Thyroid gland (tissue), 4 donors: ENCODE measurements at regions not wholly inside any gene's neighbourhood (a gene's known extent, or its start where the extent isn't known, plus 50 kb on each side); places are given as distances from the start of the nearest gene placed in this dataset.

Source experiments
- DNase-seq, 2 donors: peaks; one replicate each; pipeline ENCODE4 v3.0.0-alpha.2; 2019
- H3K27ac ChIP-seq, 3 donors: fragments of 200-600 bp; sonication (generic); 1 replicate in 2 of 3; 2 replicates in 1 of 3; pipeline ENCODE4 v1.5.1; 2016 to 2019; ENCODE audit warnings: mild to moderate bottlenecking in 1 of 3, moderate library complexity in 1 of 3
- H3K27me3 ChIP-seq: fragments of 200-600 bp; sonication (generic); one replicate; pipeline ENCODE4 v1.5.1; 2019
- H3K36me3 ChIP-seq, 2 donors: fragments of 200-600 bp; sonication (generic); one replicate each; pipeline ENCODE4 v1.5.1; 2016 to 2019
- H3K4me1 ChIP-seq, 2 donors: fragments of 200-600 bp; sonication (generic); one replicate each; pipeline ENCODE4 v1.5.1; 2017 to 2019
- H3K4me3 ChIP-seq, 3 donors: fragments of 200-600 bp; sonication (generic); replicated peaks in 1 of 3; 1 replicate in 2 of 3; 2 replicates in 1 of 3; pipeline ENCODE4 v1.5.1; 2016; ENCODE audit warnings: mild to moderate bottlenecking in 1 of 3
- H3K9me3 ChIP-seq: fragments of 200-600 bp; sonication (generic); one replicate; pipeline ENCODE4 v1.5.1; 2017
- CTCF ChIP-seq, 6 experiments: fragments of 200-600 bp in 3 of 6; fragments of 450-650 bp in 3 of 6; sonication (generic) in 3 of 6; IDR thresholded peaks; one replicate each; pipeline ENCODE4 v1.5.1; 2016 to 2019; ENCODE audit warnings: antibody characterized with exemption in 6 of 6, mild to moderate bottlenecking in 2 of 6, inconsistent platforms in 1 of 6, moderate library complexity in 1 of 6
- POLR2A ChIP-seq, 2 donors: fragments of 450-650 bp; IDR thresholded peaks; one replicate each; pipeline ENCODE4 v1.6.1; 2017; ENCODE audit warnings: antibody characterized with exemption in 2 of 2, mild to moderate bottlenecking in 2 of 2, moderate library complexity in 1 of 2
- WGBS, 2 donors: methylation state at CpG; one replicate each; pipeline ENCODE4 v1.1.5; 2017; 5-methylcytosine and 5-hydroxymethylcytosine counted together
- intact Hi-C: fragments of 100-400 bp; cut with DNase I; formaldehyde crosslinking; loops from one replicate; pipeline ENCODE4 v1.15.1; 2023

- no peak for DNase-seq
- TF ChIP-seq CTCF (IDR thresholded peaks at IDR 0.05): no peak
- no peak for TF ChIP-seq POLR2A (IDR thresholded peaks at IDR 0.05)
- H3K4me3 ChIP-seq: no peak overlapping the region
- H3K27me3 ChIP-seq: no peaks in the 10 kb centered on the region
- no peaks in the 10 kb centered on the region for H3K36me3 ChIP-seq
- H3K4me1 ChIP-seq: no peaks in the 10 kb centered on the region
- no peak overlapping the region for H3K27ac ChIP-seq
- intact Hi-C loops: no loop called here
- 85 to 89% methylated on average over 4 of the region's 4 CpGs for WGBS, 2 donors
- H3K9me3 ChIP-seq: no peaks in the 10 kb centered on the region
Measured at GRCh38 chr5:27328480-27328879, 290.1 kb upstream of the CDH9 start.

DNA sequence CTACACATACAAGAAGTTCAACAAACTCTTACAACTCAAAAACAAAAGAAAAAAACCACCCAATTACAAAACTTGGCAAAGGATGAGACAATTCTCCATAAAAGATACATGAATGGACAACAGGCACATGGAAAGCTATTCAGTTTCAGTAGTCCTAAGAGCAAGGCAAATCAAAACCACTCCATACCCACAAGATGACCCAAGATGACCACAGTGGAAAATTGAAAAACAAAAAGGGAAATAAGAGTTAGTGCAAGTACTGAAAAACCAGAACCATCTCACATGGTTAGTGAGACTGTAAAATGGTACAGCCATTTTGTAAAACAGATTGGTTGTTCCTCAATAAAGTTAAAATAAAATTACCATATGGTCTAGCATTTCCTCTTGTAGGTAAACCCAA is 287.1 kb upstream of the CDH9 start:
- Histone ChIP-seq H3K27me3 (no peaks in the 10 kb centered on the region), H3K4me1 (no peaks in the 10 kb centered on the region), H3K27ac (no peak overlapping the region), H3K4me3 (no peak overlapping the region), H3K36me3 (no peaks in the 10 kb centered on the region), H3K9me3 (no peaks in the 10 kb centered on the region)
- intact Hi-C loops: no loop called here
- DNase-seq: no peak
- no peak for TF ChIP-seq POLR2A (IDR thresholded peaks at IDR 0.05)
- TF ChIP-seq CTCF (IDR thresholded peaks at IDR 0.05): no peak

DNA sequence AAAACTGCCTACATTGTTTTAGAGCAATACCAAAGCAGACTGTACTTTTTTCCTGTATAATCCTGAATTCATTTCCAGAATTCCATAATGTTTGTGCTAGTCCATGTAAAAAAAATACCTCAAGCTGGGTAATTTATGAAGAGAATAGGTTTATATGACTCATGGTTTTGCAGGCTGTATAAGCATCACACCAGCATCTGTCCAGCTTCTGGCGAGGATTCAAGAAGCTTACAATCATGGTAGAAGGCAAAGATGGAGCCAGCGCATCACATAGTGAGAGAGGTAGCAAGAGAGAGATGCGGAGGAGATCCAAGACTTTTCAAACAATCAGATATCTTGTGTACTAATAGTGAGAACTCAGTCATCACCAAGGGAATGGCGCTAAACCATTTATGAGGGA is 280.3 kb upstream of the CDH9 start:
- Histone ChIP-seq H3K4me1 (no peaks in the 10 kb centered on the region), H3K27me3 (no peaks in the 10 kb centered on the region), H3K27ac (no peak overlapping the region), H3K4me3 (no peak overlapping the region), H3K9me3 (no peaks in the 10 kb centered on the region), H3K36me3 (no peaks in the 10 kb centered on the region)
- TF ChIP-seq CTCF (IDR thresholded peaks at IDR 0.05): no peak
- no peak for TF ChIP-seq POLR2A (IDR thresholded peaks at IDR 0.05)
- no peak for DNase-seq
- 86 to 87% methylated on average over 4 of the region's 4 CpGs for WGBS, 2 donors
- intact Hi-C loops: no loop called here

DNA sequence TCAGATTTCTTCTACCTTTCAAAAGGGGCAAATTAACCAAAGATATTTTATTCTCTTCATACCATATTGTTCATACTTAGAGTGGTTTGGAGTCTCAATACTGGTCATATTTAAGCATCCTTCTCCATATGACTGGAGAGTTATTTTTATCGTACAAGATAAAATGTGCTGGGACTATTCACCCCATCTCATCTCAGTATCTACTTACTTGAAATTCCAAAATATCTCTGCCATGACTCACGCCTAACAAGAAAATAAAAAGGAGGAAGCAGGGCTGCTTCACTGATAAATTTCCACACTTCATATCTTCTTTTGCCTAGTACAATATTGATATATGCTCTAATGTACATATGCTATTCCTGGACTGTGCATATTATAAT is 277.9 kb upstream of the CDH9 start:
- 87 to 90% methylated on average over 2 of the region's 2 CpGs for WGBS, 2 donors
- DNase-seq: no peak
- no peak overlapping the region for H3K4me3 ChIP-seq

More for the DNA sequence above, 277.9 kb upstream of the CDH9 start:
- intact Hi-C loops: no loop called here
- Histone ChIP-seq H3K9me3 (no peaks in the 10 kb centered on the region), H3K27me3 (no peaks in the 10 kb centered on the region), H3K27ac (no peak overlapping the region), H3K36me3 (no peaks in the 10 kb centered on the region), H3K4me1 (no peaks in the 10 kb centered on the region)
- TF ChIP-seq POLR2A (IDR thresholded peaks at IDR 0.05) (no peak), CTCF (IDR thresholded peaks at IDR 0.05) (no peak)
